ENCODE measurements at regions not wholly inside any gene's neighbourhood (a gene's known extent, or its start where the extent isn't known, plus 50 kb on each side); places are given as distances from the start of the nearest gene placed in this dataset.
"Not testable (repeated sequence)": the region's sequence is repeated elsewhere in the genome, so short reads cannot be mapped to it uniquely, and the experiment has no call there.

DNA sequence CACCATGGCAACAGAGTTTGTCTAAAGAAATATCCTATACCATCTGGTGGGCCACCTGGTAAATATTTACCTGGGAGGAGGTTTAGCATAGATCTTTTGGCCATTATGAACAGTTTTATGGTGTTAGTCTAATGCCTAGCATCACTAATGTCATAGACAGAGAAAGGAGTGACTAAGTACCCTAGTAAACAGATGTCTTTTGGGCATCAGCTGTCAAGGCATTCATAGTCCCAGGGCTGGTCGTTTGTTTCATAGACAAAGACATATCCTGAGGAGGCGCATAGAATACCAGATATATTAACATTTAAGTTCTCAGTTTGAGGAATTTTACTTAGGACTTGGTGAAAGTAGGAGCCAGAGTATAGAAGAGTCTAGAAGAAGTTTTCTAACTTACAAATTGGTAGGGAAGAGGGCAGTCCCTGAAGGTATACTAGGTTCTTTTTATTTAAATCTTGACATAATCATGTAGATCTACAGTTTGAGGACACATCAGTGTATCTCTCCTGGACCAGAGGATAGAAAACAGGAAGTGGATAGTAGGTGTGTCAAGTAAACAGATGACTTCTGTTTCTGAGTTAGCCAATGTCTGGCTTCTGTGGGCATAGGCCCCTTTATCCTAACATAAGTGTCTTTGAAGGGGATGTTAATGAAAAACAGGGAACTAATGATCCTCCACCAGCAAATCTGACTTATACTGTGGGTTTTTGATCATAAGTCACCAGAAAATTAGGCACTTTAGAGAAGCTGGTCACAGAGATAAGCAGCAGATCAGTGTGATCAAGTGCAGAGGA lies 105.0 kb upstream of the PRSS3 start:
- no peak for TF ChIP-seq CTCF (IDR thresholded peaks at IDR 0.05)
- no peak for ATAC-seq (ENCODE audit: low FRiP score)
- no peak for DNase-seq (ENCODE audit: low spot score)

- no peak for TF ChIP-seq CTCF (IDR thresholded peaks at IDR 0.05)
- DNase-seq (ENCODE audit: low spot score) (no peak), ATAC-seq (ENCODE audit: low FRiP score) (no peak)
Measured at GRCh38 chr9:33695299-33695698, 100.1 kb upstream of the PRSS3 start.

- TF ChIP-seq CTCF (IDR thresholded peaks at IDR 0.05), result no peak
Measured at GRCh38 chr9:33695856-33696255, 99.5 kb upstream of the PRSS3 start.

GRCh38 chr9:33697171-33697570 lies 98.2 kb upstream of the PRSS3 start:
- TF ChIP-seq CTCF (IDR thresholded peaks at IDR 0.05), result no peak
- no peak for ATAC-seq (ENCODE audit: low FRiP score)
- no peak for DNase-seq (ENCODE audit: low spot score)

More at GRCh38 chr9:33695856-33696255, 99.5 kb upstream of the PRSS3 start:
- DNase-seq (ENCODE audit: low spot score) (no peak), ATAC-seq (ENCODE audit: low FRiP score) (no peak)

DNA sequence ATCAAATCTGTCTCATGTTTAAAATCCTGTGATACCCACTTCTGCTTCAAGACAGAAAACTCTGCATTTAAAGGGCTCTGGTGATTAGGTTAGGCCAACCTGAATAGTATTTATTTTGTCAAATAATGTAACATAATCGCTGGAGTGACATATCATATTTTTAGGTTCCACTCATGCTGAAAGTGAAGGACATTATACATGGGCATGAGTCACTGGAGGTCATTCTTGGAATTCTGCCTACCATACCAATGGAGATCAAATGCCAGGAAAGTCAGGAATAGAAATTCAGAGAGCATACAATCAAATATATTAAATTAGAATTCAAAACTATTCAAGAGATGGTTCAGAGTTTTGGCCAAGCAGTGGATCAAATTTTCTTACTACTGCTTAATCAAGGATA lies 97.1 kb upstream of the PRSS3 start:
- TF ChIP-seq CTCF (IDR thresholded peaks at IDR 0.05), result no peak
- ATAC-seq (ENCODE audit: low FRiP score), result no peak
- DNase-seq (ENCODE audit: low spot score), result no peak

DNA sequence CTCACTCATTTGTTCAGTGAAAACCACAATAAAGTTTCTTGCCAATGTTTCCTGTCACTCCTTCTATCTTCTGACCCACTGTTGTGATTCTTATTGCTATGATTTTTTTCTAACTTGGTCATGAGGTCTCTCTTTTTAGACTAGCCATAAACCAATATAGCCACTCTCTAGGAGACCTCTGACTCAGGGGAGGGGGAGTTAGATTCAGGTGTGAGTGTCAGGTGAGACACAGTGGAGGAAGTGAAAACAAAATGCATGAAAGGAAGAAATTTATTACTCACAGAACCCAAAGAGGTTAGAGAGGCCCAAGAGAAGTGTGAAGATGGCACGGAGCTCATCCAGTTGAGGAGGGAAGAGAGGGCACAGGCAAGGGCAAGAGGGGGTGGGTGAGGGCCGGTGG lies 94.4 kb upstream of the PRSS3 start:
- not testable (repeated sequence) for ATAC-seq (ENCODE audit: low FRiP score); DNase-seq (ENCODE audit: low spot score)

- ATAC-seq (ENCODE audit: low FRiP score) (no peak), DNase-seq (ENCODE audit: low spot score) (no peak)
- no peak for TF ChIP-seq CTCF (IDR thresholded peaks at IDR 0.05)
Measured at GRCh38 chr9:33703430-33704102, 91.8 kb upstream of the PRSS3 start.

DNA sequence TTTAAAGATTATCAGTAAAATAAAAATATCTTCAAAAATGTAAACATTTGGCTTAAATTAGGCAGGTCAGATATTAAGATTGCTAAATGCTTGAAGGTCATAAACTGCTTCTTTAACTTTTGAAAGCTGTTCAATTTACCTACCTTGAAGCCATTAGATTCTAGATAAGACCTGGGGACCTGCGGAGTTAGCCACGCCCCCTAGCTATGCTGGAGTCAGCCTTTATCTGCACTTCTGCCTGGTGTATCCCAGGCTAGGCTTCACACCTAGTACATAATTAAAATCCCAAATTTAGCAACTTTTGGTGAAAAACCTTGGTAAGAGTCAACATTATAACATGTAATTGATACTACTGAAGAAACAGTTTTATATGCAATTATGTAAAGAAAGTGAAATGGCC lies 89.9 kb upstream of the PRSS3 start:
- not testable (repeated sequence) for ATAC-seq (ENCODE audit: low FRiP score); DNase-seq (ENCODE audit: low spot score)

Data from omental fat pad (tissue), 3 donors.